LNCaP clone FGC (cell line): ENCODE measurements at regions not wholly inside any gene's neighbourhood (a gene's known extent, or its start where the extent isn't known, plus 50 kb on each side); places are given as distances from the start of the nearest gene placed in this dataset.
A peak's percentile ranks its signal among the peaks of the same experiment; 100 is the strongest.
"Not testable (repeated sequence)": the region's sequence is repeated elsewhere in the genome, so short reads cannot be mapped to it uniquely, and the experiment has no call there.

Source experiments
- DNase-seq: peaks from one replicate; pipeline ENCODE4 v3.0.0-alpha.2; 2011; ENCODE audit warnings: low read depth
- H3K4me3 ChIP-seq: 2 replicates; pipeline ENCODE4 v1.5.1; 2011; ENCODE audit warnings: mild to moderate bottlenecking, low read depth, low read length, control low read depth
- CTCF ChIP-seq: IDR thresholded peaks from 2 replicates; pipeline ENCODE4 v1.5.1; 2012; ENCODE audit warnings: mild to moderate bottlenecking; ENCODE audit not compliant: control insufficient read depth, insufficient read depth; ENCODE audit errors: extremely low read depth

GRCh38 chr1:37372302-37372701, 102.1 kb upstream of the ZC3H12A start:
- no peak for TF ChIP-seq CTCF
- no peak overlapping the region for H3K4me3 ChIP-seq
- DNase-seq = no peak

GRCh38 chr1:37372711-37373110, 101.7 kb upstream of the ZC3H12A start:
- TF ChIP-seq CTCF = no peak
- DNase-seq = no peak

GRCh38 chr1:37373413-37373812, 101.0 kb upstream of the ZC3H12A start:
- H3K4me3 ChIP-seq = no peak overlapping the region
- no peak for DNase-seq
- TF ChIP-seq CTCF = no peak

More at GRCh38 chr1:37372711-37373110, 101.7 kb upstream of the ZC3H12A start:
- no peak overlapping the region for H3K4me3 ChIP-seq

GRCh38 chr1:37380546-37380945, 93.8 kb upstream of the ZC3H12A start:
- DNase-seq, H3K4me3 ChIP-seq: not testable (repeated sequence)

- DNase-seq = no peak
- TF ChIP-seq CTCF = no peak
- no peak overlapping the region for H3K4me3 ChIP-seq
Measured at GRCh38 chr1:37387854-37388253, 86.5 kb upstream of the ZC3H12A start.

- no peak for TF ChIP-seq CTCF
- H3K4me3 ChIP-seq = no peak overlapping the region
- no peak for DNase-seq
Measured at GRCh38 chr1:37389327-37389726, 85.1 kb upstream of the ZC3H12A start.

- no peak for DNase-seq
Measured at GRCh38 chr1:37391211-37392011, 83.0 kb upstream of the ZC3H12A start.

More at GRCh38 chr1:37391211-37392011, 83.0 kb upstream of the ZC3H12A start:
- TF ChIP-seq CTCF = peak; percentile 14; the same call in 1 of the 2 replicates
- no peak overlapping the region for H3K4me3 ChIP-seq
